Iris pigment epithelial cell (primary cell): ENCODE measurements at regions not wholly inside any gene's neighbourhood (a gene's known extent, or its start where the extent isn't known, plus 50 kb on each side); places are given as distances from the start of the nearest gene placed in this dataset.
"Not testable (repeated sequence)": the region's sequence is repeated elsewhere in the genome, so short reads cannot be mapped to it uniquely, and the experiment has no call there.

Experiments used
- DNase-seq: peaks from one replicate; pipeline ENCODE4 v3.0.0-alpha.2; 2011; ENCODE audit warnings: low read depth

DNA sequence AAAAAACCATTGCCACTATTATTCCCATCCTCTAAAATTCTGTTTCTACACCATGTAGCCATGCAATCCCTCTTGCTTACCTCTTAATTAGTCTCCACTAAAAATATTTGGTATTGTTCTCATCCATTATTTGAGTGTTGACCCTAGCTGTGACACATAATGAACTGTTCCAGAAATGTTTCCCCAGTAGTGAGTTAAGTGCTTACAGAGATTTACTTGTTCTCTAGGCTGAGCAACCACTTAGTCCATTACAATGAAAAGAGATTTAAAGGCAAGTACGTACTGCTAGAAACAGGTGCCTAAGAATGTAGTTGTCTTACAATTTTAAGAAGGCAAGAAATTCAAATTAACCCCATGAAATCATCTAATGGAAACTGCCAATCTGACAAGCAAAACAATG lies 112.7 kb upstream of the PTPN13 start:
- no peak for DNase-seq

DNA sequence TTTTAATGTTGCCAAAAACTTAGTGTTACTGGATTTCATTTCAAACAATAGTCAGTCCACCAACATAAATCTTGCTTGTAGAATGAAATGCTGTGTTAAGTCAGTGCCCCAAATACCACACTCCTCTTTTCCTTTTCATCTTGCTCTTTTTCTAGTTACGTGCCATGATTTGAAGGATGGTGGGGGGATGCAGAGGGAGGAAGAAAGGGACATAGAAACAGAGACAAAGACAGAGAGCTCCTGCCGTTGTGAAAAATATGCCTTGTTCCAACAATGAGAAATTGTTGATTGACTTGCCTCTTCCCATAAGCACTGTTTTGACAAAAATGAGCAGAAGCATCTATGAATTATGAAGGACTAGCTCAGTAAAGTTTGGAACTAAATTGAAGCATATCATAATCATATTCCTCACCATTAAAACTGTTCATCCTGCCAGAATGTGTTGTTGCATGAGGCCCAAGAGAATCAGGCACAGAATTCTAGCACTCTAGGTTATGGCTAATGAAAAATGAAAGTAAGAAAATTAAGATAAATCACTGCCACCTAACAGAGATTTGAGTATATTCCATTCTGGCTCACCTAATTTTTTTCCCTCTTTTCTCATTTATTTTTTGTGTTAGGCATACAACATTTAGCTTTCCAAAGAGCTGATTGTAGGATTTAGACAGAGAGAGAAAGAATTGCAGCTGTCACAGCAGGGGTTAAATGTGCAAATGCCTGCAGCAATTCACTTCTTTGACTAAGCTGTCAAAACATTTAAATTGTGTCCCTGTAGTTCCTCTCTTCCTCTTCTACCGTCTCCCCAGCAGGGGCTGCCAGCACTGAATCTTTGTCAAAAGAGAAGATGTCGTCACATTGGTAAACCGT lies 111.6 kb upstream of the PTPN13 start:
- DNase-seq: peak; percentile 25

DNA sequence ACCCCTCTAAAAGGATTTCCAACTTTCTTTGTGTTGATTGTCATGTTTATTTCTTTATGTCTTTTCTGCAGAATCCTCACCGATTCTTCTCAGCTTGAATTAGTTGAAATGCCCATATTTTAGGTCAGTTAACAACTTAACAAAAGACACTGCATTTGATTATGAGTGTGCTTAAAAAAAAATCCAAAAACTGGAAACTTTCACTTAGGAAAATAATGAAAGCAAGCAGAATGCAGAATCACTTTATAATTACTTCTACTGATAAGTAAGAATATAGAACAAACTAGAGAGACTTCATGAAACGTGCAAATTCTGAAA lies 111.0 kb upstream of the PTPN13 start:
- DNase-seq: no peak

DNA sequence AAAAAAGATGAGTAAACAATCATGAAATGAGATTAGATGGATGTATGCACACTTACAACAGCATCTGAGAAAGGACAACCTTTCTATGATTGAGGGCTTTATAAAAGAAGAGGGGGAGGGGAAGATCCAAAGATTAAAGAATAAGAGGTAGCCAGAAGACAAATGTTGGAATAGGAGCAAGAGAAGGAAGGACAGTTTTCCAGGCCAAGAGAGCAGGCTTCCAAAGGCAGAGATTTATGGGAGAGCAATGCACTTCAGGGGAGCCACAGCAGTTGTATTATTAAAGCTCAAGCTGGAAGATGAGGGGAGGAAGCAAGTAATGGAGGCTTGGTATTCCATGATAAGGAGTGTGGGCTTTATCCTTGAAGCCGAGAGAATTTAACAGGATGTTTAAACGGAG lies 110.3 kb upstream of the PTPN13 start:
- DNase-seq: no peak

DNA sequence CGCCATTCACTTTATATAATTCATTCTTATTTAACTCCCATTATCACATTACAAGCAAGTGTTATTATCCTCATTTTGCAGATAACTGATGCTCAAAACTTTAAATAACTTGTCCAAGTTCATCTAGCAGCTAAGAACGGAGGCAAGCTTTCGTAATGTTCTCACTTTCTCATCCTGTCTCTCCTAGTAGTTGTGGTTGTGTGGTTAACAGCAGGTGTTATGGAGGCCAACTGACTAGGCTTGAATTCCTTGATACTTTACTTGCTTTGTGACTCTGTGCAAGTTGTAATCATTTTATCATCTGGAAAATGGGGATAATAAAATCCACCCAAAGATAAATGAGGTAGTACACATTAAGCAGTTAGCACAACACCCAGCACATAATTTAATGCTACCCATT lies 109.9 kb upstream of the PTPN13 start:
- DNase-seq: peak; percentile 35

DNA sequence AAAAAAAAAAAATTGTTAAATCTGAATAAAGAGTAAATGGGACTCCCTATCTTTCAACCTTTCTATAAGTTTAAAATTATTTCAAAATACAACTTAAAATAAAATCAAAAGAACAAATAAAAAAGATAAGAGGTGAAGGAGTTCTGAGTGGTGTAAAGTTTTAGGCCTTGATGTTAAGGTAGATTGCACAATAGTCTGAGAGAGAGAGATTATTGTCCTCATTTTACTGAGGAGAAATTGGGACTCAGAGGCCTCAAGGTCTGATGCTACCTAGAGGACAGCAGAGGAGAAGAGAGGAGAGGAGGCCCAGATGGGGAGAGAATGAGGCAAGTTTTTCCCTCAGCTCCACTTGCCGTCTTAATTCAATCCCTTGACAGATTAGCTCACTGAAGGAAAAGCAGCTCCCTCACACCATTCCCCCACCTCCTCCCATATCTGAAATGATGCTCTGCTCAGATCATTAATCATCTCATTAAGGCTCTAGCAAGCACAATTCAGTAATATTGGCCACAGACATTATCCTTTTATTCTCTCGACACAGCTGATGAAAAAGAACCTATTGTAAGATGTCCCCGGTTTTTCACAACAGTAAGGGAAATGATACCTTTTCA lies 106.3 kb upstream of the PTPN13 start:
- no peak for DNase-seq

DNA sequence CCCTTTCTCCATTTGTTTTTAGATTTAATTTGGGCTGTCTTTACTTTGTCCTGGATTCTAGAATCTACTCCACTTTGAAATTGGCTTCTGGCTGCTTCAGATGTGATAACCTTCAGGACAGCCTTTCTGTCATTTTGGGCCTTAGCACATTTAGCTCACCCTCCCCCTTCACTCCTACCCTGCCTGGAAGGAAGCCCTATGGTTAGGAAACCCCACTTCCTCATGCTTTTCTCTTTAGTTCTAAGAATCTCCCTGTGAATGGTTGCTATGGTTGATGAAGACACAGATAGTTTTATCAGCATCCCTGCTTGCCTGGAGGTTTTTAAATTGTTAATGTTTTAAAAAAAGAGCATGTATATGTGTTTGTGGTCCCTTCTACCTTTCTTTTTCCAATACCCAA lies 100.7 kb upstream of the PTPN13 start:
- DNase-seq: peak; percentile 65

DNA sequence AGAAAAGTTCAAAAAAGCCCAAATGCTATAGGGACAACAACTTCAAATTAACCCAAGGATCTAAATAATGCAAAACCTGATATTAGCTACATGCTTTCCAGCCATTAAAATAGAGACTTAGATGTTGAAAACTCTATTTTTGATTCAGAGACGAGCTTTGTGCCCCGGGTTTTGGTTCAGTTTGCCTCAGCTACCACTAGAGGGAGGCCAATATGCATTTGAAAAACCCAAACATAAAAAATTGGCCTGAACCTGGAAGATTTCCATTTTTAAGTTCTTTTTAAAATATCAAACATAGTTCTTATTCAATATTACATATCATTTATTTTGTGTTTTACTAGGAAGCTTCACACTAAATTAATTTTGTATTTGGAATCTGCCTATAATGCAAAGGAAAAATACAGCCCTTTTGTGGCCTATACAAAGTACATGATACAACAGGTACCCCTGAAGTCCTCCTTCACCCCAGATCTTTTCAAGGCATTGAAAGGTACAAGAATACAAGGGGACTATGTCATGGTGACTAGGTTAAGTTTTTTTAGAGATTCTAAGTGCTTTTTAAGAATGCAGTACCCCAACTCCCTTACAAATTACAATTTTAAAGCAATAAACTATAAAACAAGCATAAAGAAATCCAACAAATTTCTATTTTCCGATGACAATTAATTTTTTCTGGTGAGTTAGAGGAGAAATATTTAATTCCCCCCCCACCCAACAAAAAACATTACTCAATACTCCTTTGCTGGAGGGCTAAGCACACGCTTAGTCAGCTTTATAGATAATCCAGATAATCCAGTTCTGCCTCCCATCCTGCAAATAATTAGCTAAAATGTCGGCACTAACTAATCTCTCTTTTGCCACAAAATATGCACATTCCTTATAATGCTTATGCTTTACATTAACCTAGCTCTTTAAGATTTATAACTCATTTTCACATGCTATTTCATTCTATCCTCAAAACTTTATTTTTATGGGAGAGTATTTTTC lies 97.7 kb upstream of the PTPN13 start:
- DNase-seq: peak; percentile 69

DNA sequence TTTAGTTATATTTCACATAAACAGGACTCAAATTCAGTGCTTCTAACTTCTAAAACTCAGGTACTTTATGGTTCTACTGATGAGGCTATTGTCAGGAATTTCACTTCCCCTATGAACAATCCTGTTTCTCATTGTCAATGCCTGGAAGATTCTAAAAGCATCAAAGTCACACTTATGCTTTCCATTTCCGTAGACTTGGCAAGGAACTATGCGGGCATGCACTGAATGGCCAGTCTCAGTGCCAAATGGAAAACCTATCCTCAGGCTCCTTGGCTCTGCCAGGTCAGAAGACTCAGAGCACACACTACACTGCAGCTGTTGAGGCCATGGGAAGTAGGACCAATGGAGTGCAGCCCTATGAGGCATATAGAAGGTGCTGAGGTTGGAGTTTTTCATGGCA lies 97.0 kb upstream of the PTPN13 start:
- peak; percentile 12 for DNase-seq

DNA sequence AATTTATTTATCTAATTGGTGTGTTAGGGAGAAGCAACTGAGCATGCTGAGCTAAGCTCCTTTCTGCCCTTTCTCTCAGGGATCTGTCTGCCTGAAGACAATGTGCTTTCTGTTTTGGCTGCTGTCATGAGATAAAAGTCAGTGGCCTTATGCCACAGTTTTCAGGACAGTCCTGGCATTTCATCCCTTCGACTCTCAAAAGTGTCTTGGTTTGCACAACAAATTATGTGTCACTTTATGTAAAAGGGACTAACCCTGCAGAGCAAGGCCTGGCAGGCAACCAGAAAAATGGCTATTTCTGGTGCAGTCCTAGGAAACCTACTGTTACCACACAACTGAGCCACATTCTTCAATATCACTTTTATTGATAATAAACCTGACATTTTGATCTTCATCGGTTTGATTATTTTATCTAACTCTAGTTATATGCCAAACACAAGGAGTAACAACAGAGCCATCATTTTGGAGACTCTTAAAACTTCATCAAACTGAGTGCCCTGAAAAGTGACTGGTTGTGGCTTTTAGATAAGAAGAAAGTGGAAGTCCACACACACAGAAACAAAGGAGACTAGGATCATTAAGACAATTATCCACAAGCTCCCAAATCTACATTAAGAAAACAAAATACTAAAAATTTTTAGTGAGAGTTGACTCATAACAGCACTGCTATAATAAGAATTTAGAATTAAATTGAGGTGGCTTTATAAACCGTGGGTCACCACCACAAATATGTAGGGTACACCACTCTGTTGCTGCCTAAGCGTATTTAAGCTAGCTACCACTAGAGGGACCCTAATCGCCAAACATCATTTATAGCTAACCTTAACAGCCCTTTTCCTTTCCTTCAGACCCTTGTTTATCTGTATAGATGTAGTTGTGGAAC lies 95.9 kb upstream of the PTPN13 start:
- peak; percentile 80 for DNase-seq

DNA sequence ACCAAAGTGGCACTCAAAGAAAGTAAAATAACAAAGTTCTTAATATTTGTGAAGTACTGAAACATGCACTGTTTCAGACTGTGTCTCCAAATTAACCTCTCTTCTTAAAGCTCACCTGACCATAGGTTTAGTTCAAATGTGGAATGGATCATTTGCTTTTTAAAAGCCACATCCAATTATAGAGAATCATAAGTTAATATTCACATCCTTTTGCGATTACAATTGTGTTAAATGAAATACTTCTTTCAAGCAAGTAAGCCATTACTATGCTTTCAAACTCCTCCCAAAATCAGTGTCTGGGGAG lies 95.3 kb upstream of the PTPN13 start:
- no peak for DNase-seq

DNA sequence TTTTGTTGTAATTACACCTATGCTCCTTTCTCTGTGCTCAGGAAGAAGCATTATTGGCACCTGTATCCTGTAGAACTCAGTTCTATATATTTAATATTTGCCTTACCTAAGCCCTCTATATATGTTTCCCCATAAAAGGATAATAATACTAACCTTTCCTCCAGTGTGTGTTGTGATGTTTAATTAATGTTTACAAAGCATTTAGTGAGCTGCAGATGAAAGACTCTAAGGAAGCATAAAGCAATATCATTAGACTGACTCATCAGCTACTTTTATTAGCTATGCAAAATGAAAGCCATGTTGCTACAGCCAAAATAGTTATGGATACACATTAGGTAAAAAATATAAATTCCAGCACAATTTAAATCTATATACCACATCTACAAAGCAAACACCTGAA lies 93.6 kb upstream of the PTPN13 start:
- DNase-seq: peak; percentile 26

DNA sequence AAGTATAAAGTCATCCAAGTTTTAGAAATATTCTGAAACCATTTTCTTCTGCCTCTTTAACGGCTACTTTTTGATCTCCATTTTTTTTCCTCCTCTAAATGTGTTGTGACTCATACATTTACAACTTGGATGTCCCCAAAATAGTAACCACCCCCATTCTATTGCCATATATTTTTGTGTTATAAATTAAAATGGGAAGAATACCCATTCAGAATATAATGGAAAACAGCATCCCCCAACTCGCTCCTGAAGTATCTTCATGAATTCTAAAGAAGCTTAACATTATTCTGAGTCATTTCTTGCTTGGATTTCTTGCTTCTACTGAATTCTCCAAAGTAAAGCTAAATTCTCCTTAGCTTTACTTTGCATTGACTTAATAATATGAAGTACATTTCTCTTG lies 92.0 kb upstream of the PTPN13 start:
- no peak for DNase-seq

DNA sequence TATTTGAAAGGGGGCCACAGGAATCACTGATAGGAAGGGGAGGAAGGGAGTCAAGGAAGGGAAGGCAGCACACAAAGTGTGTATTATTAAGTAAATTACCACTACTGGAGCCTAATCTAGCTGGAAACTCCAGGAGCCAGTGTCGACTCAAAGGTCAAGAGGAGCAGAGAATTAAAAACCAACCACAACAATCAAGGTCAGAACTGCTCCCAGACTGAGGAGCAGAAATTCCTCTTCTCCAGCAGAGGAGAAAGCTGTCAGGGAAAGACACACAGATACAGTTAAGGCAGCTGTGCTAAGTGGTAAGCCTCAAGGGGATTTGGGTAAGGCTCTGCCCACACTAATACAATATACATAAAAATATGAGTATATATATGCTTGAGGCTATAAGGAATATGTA lies 87.5 kb upstream of the PTPN13 start:
- DNase-seq: no peak

DNA sequence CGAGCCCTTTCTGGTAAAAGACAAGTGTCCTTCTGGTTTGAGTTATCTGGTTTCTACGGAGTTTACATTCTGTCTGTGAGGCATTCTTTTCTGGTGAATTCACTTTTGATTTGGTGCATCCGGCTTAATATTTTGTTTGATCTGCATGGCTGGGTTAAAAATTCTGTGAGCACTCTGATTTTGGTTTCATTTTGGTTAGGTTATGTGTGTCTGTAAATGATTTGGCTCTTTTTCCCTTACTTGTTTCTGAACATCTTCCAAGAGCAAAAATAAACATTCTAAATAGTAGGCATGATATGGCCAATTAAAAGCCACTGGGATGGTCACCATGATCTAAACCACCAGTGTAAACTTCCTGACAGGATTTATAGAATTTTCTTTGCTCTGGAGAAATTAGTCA lies 85.7 kb upstream of the PTPN13 start:
- peak; percentile 62 for DNase-seq

DNA sequence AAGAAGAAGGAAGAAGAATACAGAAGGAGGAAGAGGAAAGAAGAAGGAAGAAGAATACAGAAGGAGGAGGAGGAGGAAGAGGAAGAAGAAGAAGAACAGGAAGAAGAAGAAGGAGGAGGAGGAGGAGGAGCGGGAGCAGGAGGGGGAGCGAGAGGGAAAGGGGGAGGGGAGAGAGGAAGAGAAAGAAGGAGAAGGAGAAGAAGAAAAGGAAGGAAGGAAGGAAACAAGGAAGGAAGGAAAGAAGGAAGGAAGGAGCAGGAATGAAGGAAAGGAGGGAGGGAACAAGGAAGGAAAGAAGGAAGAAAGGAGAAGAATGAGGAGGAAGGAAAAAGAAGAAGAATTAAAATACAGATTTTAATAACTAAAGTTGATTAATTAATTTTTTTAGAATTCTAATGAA lies 82.5 kb upstream of the PTPN13 start:
- DNase-seq: no peak

DNA sequence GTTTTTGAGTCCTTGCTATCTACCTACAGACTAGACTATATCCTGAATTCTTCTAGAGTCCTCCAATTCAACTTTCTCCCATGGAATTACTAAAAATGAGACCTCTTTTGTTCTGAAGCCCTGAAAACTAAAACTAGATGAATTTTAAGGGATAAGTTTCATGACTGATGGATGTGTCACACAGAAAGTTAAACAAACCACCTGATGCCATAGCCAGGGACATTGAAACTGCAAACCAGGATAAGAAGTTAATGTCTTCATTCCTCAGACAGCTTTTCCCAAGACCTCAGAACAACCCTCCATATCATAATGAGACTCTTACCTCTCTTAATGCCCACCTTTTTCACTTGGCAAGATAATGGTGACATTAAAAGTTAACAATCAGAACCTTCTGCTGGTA lies 81.5 kb upstream of the PTPN13 start:
- DNase-seq: no peak

DNA sequence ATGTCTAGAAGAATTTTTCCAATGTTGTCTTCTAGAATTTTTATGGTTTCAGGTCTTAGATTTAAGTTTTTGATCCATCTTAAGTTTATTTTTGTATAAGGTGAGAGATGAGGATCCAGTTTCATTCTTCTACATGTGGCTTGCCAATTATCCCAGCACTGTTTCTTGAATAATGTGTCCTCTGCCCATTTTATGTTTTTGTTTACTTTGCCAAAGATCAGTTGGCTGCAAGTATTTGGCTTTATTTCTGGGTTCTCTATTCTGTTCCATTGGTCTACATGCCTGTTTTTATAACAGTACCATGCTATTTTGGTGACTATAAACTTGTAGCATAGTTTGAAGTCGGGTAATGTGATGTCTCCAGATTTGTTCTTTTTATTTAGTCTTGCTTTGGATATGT lies 78.2 kb upstream of the PTPN13 start:
- DNase-seq: not testable (repeated sequence)

DNA sequence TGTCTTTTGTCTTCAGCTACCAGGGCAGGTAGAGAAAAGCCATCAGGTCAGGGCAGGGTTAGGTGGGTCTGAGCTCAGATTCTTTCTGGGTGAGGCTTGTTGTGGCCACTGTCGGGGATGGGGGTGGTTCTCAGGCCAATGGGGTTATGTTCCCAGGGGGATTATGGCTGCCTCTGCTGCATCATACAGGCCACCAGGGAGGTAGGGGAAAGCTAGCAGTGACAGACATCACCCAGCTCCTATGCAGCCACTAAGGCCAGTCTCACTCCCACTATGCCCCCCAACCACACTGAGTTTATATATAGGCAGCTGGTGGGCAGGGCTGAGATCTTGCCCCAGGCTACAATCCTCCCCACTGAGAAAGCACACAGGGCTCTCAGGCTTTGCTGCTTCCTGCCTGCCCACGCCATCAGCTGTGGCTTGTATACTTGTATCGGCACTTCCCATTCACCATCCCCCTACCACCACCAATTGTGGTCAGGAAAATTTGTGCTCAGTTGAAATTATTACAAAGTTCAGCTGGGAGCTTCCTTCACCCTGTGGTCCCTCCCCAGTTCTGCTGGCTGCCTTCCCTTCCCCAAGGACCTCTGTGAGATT lies 72.6 kb upstream of the PTPN13 start:
- DNase-seq: no peak

DNA sequence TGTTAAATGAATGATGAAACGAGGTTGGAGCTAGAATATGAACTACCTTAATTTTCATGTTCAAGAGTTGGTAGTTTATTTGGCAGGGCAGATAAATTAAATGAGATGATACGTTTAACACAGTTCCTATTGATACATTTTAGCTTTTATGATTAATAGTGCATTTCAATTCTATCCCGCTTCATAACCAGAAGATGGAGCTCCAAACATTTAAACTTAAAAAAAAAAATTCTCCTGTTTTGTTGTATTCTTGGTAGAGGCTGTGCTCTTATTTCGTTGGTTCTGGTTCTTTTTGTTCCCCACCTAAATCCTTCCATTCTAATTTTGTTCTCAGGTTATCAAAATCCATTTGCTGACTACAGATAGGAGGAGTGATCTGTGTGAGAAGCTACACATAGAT lies 71.8 kb upstream of the PTPN13 start:
- DNase-seq: peak; percentile 18

DNA sequence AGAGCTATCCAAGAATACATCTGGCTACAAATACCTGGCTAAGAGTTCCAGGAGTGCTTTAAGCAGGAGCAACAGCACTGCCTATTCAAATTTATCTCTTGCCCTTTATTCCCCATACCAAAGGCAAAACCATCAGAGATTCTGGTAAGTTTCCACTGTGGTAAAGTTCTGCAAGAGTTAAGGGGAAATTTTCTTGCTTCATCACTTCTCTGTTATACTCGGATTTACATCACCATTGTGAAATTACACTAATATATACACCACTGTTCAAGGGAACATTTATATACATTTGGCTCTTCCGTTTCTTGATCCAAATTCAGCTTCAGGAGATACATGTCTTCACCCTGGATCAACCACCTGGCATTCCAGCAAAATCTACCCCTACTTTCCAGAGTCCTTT lies 70.8 kb upstream of the PTPN13 start:
- DNase-seq: peak; percentile 26

DNA sequence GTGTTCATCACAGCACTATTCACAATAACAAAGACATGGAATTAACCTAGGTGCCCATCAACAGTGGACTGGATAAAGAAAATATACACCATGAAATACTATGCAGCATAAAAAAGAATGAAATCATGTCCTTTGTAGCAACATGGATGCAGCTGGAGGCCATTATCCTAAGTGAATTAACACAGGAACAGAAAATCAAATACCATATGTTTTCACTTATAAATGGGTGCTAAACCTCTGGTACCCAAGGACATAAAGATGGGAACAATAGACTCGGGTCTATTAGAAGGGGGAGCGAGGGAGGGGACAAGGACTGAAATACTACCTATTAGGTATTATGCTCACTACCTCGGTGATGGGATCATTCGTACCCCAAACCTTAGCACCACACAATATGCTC lies 66.4 kb upstream of the PTPN13 start:
- not testable (repeated sequence) for DNase-seq
